GM19438 (cell line): ENCODE measurements at regions not wholly inside any gene's neighbourhood (a gene's known extent, or its start where the extent isn't known, plus 50 kb on each side); places are given as distances from the start of the nearest gene placed in this dataset.
A peak's percentile ranks its signal among the peaks of the same experiment; 100 is the strongest.
"Not testable (repeated sequence)": the region's sequence is repeated elsewhere in the genome, so short reads cannot be mapped to it uniquely, and the experiment has no call there.

Experiments used
- ATAC-seq: cut with Tn5 transposase; IDR thresholded peaks from one replicate; pipeline ENCODE4 v1.9.1; 2021; ENCODE audit warnings: low read depth; ENCODE audit not compliant: unreplicated experiment

DNA sequence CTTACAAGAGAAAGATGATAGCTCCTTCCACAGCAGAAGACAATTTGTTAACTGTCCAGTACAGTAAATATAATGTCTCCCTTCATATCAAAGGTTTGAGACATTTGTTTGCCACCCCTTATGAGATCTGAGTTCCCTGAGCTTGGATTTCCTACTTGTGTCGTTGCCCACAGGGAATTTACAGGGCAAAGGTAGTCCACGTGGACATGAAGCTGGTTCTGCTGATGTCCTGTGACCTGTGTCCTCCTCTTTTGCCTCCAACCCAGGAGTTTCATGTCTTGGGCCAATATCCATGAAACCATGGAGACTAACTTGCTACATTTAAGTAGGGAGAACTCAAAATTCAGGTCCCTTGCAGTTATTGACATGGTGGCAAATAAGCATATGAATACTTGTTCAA, 172.2 kb upstream of the KCTD7 start:
- ATAC-seq = not testable (repeated sequence)

DNA sequence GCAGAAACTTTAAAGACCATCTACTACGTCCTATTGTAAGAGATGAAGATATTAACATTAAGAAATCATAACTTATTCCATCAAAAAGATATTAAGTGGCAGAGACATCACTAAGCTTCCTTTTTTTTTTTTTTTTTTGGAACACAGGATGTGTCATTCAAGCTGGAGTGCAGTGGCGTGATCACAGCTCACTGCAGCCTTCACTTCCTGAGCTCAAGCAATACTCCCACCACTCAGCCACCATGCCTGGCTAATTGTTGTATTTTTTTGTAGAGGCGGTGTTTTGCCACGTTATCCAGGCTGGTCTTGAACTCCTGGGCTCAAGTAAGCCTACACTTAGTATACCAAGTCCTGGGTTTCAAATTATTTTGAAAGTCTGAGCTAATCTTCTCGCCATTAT, 169.7 kb upstream of the KCTD7 start:
- ATAC-seq = not testable (repeated sequence)

DNA sequence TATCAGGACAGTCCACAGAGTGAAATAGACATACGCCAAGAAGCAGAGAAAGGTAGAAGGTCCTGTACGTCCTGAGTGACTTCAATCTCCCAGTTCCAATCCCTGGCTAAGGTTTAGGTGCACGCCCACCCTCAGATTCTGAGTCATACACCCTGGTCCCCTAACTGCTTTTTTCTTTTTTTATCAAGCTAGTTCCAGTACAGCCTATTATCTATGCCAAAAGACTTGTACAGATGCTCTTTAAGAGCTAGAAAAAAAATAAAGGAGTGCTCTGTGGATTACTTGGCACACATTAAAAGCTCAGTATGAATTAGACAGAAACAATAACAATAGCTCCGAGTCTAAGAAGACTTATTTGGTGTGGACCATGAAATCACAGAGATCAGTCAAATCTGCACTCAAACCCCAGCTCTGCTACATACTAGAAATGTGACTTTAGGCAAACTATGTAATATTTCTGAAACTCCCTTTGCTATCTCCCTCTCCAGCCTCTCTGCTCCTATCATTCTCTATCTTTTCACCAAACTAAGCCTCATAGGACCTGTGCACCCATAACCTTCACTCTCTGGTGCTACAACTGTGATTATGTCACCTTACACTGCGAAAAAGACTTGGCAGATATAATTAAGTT, 168.8 kb upstream of the KCTD7 start:
- ATAC-seq = not testable (repeated sequence)

DNA sequence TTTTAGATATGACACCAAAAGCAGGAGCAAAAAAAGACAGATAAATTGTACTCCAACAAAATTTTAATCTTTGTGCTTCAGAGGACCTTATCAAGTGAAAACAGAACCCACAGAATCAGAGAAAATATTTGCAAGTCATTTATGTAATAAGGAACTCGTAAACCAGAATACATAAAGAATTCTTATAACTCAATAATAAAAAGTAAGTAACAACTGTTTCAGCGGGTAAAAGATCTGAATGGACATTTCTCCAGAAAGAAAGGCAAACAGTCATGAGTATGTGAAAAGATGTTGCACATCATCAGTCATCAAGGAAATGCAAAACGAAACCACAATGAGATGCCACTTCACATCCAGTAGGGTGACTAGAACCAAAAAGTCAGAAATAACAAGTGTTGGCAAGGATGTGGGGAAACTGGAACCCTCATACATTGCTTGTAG, 167.7 kb upstream of the KCTD7 start:
- no peak for ATAC-seq

DNA sequence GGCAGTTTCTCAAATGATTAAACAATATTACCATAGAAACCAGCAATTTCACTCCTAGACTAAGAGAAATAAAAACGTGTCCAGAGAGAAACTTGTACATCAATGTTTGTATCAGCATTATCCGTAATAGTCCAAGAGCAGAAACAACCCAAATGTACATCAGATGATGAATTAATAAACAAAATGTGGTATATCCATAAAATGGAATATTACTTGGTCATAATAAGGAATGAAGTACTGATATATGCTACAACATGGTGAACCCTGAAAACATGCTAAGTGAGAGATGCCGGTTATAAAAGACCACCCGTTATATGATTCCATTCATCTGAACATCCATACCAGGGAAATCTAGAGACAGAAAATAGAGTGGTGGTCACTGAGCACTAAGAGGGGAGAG, 167.3 kb upstream of the KCTD7 start:
- not testable (repeated sequence) for ATAC-seq

DNA sequence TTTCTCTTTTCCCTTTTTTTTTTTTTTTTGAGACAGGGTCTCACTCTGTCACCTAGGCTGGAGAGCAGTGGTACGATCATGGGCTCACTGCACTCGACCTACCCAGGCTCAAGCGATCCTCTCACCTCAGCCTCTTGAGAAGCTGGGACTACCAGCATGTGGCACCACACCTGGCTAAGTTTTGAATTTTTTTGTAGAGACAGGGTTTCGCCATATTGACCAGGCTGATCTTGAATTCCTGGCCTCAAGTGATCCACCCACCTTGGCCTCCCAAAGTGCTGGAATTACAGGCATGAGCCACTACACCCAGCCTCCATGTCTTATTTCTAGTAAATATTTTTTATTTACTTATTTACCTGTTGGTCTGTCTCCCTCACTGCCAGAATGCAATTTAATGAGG, 165.8 kb upstream of the KCTD7 start:
- ATAC-seq = not testable (repeated sequence)

DNA sequence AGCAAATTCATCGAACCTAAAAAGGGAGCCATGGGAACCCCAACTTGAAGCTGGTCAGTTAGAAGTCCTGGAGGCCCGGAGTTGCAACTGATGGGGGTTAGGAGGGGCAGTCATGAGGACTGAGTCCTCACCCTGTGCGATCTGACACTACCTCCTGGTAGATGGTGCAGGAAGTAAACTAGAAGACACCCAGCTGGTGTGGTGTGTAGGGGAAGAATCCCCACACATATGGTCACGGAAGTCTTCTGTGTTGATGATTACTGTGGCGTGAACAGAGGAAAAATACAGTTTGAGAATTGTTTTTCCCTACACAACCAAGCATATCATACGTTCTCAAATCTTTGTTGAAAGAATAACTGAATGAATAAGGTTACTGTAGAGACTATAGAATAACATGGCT, 164.6 kb upstream of the KCTD7 start:
- ATAC-seq = no peak

DNA sequence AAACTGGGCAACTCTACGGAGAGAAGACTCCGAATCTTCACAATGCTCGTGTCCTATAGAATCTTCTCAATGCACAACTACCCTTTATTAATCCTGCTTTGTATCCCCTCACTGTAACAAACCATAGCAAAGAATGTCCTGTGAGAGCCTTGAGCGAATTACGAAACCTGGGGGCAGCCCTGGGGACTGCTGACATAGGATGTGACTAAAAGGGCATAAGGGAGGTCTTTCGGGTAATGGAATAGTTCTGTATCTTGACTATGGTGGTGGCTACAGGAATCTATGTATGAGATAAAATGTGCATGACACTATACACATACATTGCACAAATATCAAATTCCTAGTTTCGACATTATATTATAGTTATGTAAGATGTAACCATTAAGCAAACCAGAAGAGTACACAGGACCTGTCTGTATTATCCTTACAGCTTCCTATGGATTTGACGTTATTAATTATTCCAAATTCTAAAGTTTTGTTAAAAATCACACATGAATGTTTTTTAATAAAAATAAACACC, 162.5 kb upstream of the KCTD7 start:
- ATAC-seq = no peak

DNA sequence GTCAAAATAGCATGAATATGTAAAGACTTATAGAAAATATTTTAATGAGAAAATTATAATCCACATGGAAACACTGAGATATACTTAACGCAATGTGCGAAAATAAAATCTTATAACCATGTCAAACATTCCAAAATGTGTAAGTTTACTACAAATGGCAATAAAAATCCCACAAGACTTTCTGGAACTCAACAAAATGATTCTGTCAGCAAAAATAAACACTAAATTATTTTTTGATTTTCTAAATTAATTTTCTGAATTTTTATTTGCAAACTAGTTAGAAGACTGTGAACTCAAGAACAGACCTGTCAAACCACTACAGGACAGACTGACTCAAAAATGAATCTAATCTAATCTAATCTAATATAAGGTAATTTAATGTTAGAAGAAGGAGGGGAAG, 160.8 kb upstream of the KCTD7 start:
- ATAC-seq = no peak

DNA sequence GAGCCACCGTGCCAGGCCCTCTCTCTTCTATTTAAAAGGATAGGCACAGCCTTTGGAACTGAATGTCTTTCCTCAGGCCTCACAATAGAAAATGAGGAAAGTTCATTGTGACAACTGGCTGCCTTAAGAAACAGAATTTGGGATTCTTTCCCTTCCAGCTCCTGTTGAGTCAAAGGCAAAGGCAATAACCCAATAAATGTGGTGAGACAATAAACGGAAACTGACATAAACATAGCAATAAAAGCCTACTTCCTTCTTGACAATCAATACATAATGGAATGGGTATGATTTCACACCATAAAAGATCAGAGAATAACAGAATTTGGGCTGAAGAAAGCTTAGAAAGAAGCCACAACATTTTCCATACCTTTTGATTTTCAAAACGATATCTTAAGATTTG, 155.6 kb upstream of the KCTD7 start:
- ATAC-seq = not testable (repeated sequence)

DNA sequence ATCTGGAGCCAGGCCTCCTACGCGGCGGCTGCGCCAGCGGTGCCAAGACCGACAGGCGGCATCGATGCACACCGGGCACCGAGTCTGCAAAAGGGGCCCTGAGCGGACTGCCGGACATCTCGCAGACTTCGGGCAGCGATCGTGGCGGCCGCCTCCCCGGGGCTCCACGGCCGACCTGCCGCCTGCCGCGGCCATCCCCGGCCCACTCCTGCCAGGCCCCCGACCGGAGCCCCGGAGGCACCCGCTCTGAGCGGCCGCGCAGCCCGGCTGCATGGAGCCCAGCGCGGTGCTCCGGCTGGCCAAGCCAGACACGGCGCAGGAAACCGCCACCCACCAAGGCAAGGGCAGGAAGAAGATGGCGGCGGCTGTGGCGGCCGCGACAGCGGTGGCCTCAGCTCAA, 154.2 kb upstream of the KCTD7 start:
- no peak for ATAC-seq

DNA sequence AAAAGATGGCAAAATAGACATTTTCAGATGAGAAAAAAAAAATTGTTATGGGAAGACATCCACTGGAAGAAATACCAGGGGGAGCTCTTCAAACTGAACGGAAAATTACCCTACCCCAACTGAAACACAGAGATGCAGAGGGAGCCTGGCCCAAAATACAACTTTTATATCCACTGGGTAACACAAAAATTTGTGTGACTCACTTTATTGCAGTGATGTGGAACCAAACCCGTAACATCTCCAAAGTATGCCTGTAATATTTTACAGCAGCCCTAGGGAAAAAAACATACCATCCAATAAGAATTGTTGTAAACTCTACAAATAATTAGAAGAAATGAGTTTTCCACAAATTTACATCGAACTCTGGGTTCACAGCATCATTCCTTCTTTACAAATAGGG, 152.6 kb upstream of the KCTD7 start:
- not testable (repeated sequence) for ATAC-seq

DNA sequence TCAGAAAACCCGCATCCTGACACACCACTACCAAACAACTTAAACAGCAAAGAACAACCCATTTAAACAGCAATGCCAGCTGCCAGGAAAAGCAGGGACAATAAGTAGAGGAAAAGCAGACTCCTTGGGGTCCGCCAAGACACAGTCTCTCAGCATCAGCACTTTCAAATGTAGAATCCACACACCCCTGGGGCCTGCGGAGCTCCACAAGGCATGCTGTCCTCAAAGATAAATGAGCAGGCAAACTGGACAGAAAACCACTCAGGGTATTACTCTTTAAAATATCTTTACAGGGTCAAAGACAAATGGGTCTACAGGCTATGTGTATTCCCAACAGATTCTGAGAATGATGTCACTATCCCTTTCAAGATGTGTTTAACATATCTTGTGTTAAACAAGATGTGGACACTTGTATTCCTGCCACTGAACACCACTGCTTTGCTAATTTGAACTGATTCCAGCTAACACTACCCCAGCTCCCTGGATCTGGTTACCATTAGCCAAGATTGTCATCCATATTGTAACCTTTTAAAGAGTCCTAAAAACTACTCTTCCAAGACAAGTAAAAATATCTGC, 150.8 kb upstream of the KCTD7 start:
- ATAC-seq = not testable (repeated sequence)

DNA sequence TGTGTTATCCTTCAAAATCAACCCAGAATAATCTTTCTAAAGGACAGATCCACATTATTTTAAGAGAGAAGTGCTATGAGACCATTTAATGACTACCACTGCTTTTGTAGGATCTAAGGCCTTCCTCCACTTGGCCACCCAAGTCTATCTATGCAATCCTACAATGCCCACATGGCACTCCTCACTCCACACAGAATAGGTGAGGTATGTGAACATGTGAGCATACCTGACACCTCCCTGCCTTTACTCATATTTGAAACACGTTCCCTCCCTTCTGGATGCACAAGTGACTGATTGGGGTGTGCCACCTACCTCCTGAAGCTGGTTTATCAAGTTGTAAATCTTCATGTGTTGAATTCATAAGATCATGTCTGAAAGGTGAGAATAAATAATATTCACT, 147.5 kb upstream of the KCTD7 start:
- not testable (repeated sequence) for ATAC-seq

DNA sequence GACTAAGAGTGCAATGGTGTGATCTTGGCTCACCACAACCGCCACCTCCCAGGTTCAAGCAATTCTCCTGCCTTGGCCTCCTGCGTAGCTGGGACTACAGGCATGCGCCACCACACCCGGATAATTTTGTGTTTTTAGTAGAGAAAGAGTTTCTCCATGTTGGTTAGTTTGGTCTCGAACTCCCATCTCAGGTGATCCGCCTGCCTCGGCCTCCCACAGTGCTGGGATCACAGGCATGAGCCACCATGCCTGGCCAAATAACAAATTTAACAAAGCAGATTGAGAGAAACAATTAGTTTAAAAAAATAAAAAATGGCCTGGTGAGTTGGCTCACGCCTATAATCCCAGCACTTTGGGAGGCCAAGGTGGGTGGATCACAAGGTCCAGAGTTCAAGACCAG, 139.6 kb upstream of the KCTD7 start:
- ATAC-seq = not testable (repeated sequence)

DNA sequence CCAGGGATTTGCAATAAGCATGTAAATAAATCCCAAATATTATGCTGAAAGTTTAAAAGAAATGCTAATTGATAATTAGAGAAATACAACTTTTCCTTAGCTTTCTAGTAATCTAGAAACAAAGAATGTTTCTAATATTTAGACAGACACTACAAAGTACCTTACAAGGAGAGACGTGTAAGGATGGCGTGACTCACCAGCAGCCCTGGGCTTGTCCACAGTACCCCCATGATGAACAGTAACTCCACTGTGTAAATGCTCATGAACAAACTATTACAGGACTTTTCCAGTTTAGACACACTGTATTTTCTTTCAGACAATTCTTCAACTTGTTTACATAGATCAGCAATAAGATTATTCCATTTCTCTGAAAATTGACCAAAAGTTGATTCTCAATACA, 138.9 kb upstream of the KCTD7 start:
- ATAC-seq = not testable (repeated sequence)

DNA sequence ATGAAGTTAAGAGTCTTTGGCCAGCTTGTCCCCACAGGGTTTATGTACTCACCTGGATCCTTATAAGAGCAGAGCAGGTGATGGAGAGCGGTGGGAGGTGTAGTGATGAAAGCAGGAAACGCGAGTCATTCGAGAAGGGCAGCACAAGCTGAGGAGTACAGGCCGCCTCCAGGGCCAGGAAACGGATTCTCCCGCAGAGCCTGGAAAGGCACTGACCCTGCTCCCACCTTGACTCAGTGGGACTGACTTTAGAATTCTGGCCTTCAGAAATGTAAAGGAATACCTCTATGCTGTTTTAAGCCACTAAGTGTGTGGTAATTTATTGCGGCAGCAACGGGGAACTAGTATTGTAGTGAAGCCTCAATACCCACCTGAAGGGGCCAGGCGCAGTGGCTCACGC, 137.7 kb upstream of the KCTD7 start:
- not testable (repeated sequence) for ATAC-seq

DNA sequence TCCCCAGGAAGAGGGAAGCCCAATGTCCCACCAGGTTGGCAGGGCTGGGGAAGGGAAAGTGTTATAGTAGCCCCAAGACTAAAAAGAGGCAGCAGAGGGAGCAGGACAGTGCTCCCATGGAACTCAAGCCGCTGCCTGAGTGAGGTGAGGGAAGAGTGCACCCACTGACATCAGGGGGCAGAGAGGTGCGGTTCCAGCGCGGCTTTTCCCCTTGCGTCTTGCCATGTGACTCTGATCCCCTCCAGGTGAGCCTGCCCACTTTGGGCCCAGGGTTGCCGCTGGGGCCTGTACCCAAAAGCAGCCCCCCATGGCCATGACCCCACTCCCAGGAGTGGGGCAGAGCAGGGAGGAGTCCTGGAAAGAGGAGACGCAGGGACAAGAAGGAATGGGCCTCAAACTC, 136.3 kb upstream of the KCTD7 start:
- ATAC-seq = not testable (repeated sequence)

DNA sequence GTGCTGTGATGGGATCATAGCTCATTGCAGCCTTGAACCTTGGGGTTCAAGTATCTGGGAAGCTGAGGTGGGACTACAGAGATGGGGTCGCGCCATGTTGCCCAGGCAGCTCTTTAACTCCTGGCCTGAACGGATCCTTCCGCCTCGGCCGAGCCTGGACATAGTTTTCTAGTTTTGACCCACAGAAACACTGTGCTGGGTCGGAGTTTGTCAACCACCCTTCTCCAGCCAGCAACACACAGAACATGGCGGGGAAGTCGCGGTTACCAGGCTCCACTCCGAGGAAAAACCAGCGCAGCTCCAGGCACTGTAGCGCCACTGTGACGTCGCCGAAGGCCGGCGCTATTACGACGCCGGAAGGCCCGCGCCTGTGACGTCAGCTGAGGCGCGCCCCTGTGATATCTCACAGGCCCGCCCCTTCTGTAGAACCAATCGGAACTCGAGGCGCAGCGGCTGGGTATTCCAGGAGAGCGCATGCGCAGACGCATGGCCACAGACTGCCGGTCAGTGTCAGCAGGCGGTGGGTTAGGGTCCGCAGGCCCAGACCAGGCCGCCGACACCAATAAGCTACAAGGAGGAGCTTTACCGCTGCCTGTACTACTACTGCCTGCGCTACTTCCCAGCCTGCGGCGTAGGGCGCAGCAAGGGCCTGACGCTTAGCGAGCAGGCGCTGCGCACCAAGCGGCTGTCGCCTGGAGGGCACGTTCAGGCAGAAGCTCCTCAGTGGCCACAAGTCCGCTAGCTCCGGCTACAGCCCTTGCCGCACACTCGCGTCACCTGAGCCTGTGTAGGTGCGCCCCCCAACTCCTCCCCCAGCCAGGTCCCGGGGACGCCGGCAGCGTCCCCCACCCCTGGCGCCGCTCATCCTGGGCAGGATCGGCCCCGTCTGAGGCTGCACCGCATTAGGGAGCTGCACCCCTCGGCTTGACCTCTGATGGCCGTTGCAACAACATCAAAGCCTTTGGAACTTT, 135.2 kb upstream of the KCTD7 start:
- ATAC-seq = peak; percentile 96

DNA sequence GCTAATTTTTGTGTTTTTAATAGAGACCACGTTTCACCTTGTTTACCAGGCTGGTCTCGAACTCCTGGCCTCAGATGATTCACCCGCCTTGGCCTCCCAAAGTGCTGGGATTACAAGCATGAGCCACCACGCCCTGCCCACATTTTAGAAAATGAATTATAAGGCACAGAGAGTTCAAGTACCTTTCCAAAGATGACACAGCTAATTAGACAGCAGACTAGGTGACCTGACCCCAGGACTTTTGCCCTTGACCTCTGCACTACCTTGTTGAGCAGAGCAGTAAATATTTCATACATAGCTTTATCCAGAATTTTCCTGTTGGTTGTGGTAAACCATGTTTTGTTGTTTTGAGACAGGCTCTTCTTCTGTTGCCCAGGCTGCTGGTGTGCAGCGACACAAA, 131.3 kb upstream of the KCTD7 start:
- no peak for ATAC-seq

DNA sequence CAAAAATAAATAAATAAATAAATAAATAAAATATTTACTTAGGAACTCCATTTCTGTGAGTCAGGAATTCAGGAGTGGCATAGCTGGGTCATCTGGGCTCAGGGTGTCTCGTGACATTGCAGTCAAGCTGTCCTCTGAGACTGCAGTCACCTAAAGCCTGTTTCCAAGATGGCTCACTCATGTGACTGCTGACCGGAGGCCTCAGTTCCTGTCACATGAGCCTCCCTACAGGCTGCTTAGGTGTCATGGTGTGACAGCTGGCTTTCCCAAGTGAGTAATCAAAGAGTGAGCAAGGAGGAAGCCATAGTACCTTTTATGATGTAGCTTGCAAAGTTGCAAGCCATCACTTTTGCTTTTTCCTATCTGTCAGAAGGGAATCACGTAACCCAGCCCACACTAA, 128.6 kb upstream of the KCTD7 start:
- no peak for ATAC-seq
